ENCODE measurements at regions not wholly inside any gene's neighbourhood (a gene's known extent, or its start where the extent isn't known, plus 50 kb on each side); places are given as distances from the start of the nearest gene placed in this dataset.

GRCh38 chrX:148134578-148134977 lies 153.4 kb downstream of the FMR1NB start:
- Mint-ChIP-seq H3K4me3 (ENCODE audit: unreplicated experiment) (no peak overlapping the region), H3K27ac (ENCODE audit: unreplicated experiment) (no peak overlapping the region), H3K27me3 (ENCODE audit: low read depth, unreplicated experiment) (no peaks in the 10 kb centered on the region), H3K9me3 (ENCODE audit: unreplicated experiment) (no peaks in the 10 kb centered on the region), H3K4me1 (ENCODE audit: low read depth, unreplicated experiment) (no peaks in the 10 kb centered on the region), H3K36me3 (ENCODE audit: low read depth, unreplicated experiment) (no peaks in the 10 kb centered on the region)
- Histone ChIP-seq H3K4me2 (ENCODE audit: low read length) (no peak overlapping the region), H3K27ac (ENCODE audit: low read depth, low read length) (no peak overlapping the region), H3K4me3 (ENCODE audit: insufficient read depth, low read depth, low read length) (no peak overlapping the region), H3K36me3 (ENCODE audit: insufficient read depth, low read length) (no peaks in the 10 kb centered on the region), H3K27me3 (ENCODE audit: insufficient read depth, low read length) (no peaks in the 10 kb centered on the region), H3K4me1 (ENCODE audit: insufficient read depth, low read length) (no peaks in the 10 kb centered on the region), H3K9me3 (ENCODE audit: insufficient read depth, low read depth, low read length) (no peaks in the 10 kb centered on the region), H3K9ac (ENCODE audit: low read length) (no peak overlapping the region), H3K79me2 (ENCODE audit: insufficient read depth, low read length) (no peaks in the 10 kb centered on the region), H2AFZ (ENCODE audit: low read depth, low read length) (no peak overlapping the region), H4K20me1 (ENCODE audit: insufficient read depth, low read length) (no peaks in the 10 kb centered on the region)
- no peak for FAIRE-seq
- TF ChIP-seq CTCF (IDR thresholded peaks at IDR 0.05; ENCODE audit: insufficient read depth, low read depth, low read length) (no peak), EZH2 (IDR thresholded peaks at IDR 0.05; ENCODE audit: insufficient read depth, low read length) (no peak)
- DNase-seq (ENCODE audit: low read depth) = no peak

DNA sequence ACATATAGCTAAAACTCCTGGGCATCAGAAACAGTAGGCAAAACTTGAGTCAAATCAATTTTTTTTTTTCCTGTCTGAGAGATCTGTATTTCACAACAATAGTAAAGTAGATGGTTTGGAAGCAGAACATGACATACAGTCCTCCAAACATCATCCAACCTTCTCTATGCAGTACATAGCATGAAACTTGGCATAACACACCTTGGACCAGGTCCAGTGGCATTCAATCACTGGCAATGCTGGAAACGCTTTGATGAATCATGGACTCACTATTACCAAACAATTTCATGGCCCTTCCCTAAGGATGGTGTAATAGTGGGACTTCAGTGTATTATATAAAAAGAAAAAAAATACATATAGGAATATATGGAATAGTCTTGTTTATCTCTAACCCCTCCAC lies 154.6 kb downstream of the FMR1NB start:
- H3K9me3 ChIP-seq (ENCODE audit: insufficient read depth, low read depth, low read length) = no peaks in the 10 kb centered on the region
- Mint-ChIP-seq H3K36me3 (ENCODE audit: low read depth, unreplicated experiment) (no peaks in the 10 kb centered on the region), H3K27ac (ENCODE audit: unreplicated experiment) (no peak overlapping the region), H3K4me3 (ENCODE audit: unreplicated experiment) (no peak overlapping the region), H3K27me3 (ENCODE audit: low read depth, unreplicated experiment) (no peaks in the 10 kb centered on the region), H3K9me3 (ENCODE audit: unreplicated experiment) (no peaks in the 10 kb centered on the region), H3K4me1 (ENCODE audit: low read depth, unreplicated experiment) (no peaks in the 10 kb centered on the region)
- no peaks in the 10 kb centered on the region for H4K20me1 ChIP-seq (ENCODE audit: insufficient read depth, low read length)
- no peak overlapping the region for H3K9ac ChIP-seq (ENCODE audit: low read length)
- no peak overlapping the region for H2AFZ ChIP-seq (ENCODE audit: low read depth, low read length)
- H3K36me3 ChIP-seq (ENCODE audit: insufficient read depth, low read length) = no peaks in the 10 kb centered on the region
- TF ChIP-seq EZH2 (IDR thresholded peaks at IDR 0.05; ENCODE audit: insufficient read depth, low read length) (no peak), CTCF (IDR thresholded peaks at IDR 0.05; ENCODE audit: insufficient read depth, low read depth, low read length) (no peak)
- no peak overlapping the region for H3K4me3 ChIP-seq (ENCODE audit: insufficient read depth, low read depth, low read length)
- no peak overlapping the region for H3K27ac ChIP-seq (ENCODE audit: low read depth, low read length)
- no peaks in the 10 kb centered on the region for H3K79me2 ChIP-seq (ENCODE audit: insufficient read depth, low read length)
- H3K4me2 ChIP-seq (ENCODE audit: low read length) = no peak overlapping the region
- H3K27me3 ChIP-seq (ENCODE audit: insufficient read depth, low read length) = no peaks in the 10 kb centered on the region
- no peaks in the 10 kb centered on the region for H3K4me1 ChIP-seq (ENCODE audit: insufficient read depth, low read length)
- DNase-seq (ENCODE audit: low read depth) (peak; percentile 1), FAIRE-seq (peak; percentile 26)

GRCh38 chrX:148146121-148146520 lies 165.0 kb downstream of the FMR1NB start:
- Histone ChIP-seq H2AFZ (ENCODE audit: low read depth, low read length) (no peak overlapping the region), H3K9ac (ENCODE audit: low read length) (no peak overlapping the region), H3K4me1 (ENCODE audit: insufficient read depth, low read length) (no peaks in the 10 kb centered on the region), H3K4me2 (ENCODE audit: low read length) (no peak overlapping the region), H3K27me3 (ENCODE audit: insufficient read depth, low read length) (no peaks in the 10 kb centered on the region), H4K20me1 (ENCODE audit: insufficient read depth, low read length) (no peaks in the 10 kb centered on the region), H3K36me3 (ENCODE audit: insufficient read depth, low read length) (no peaks in the 10 kb centered on the region), H3K9me3 (ENCODE audit: insufficient read depth, low read depth, low read length) (no peaks in the 10 kb centered on the region), H3K4me3 (ENCODE audit: insufficient read depth, low read depth, low read length) (no peak overlapping the region), H3K27ac (ENCODE audit: low read depth, low read length) (no peak overlapping the region), H3K79me2 (ENCODE audit: insufficient read depth, low read length) (no peaks in the 10 kb centered on the region)
- FAIRE-seq = peak; percentile 81
- H3K9me3 Mint-ChIP-seq (ENCODE audit: unreplicated experiment) = no peaks in the 10 kb centered on the region
- H3K4me3 Mint-ChIP-seq (ENCODE audit: unreplicated experiment) = no peak overlapping the region
- no peaks in the 10 kb centered on the region for H3K4me1 Mint-ChIP-seq (ENCODE audit: low read depth, unreplicated experiment)
- no peak overlapping the region for H3K27ac Mint-ChIP-seq (ENCODE audit: unreplicated experiment)
- no peak for TF ChIP-seq EZH2 (IDR thresholded peaks at IDR 0.05; ENCODE audit: insufficient read depth, low read length)
- TF ChIP-seq CTCF (IDR thresholded peaks at IDR 0.05; ENCODE audit: insufficient read depth, low read depth, low read length) = no peak
- H3K36me3 Mint-ChIP-seq (ENCODE audit: low read depth, unreplicated experiment) = no peaks in the 10 kb centered on the region
- DNase-seq (ENCODE audit: low read depth) = no peak
- no peaks in the 10 kb centered on the region for H3K27me3 Mint-ChIP-seq (ENCODE audit: low read depth, unreplicated experiment)
